Astrocyte of the cerebellum (primary cell): ENCODE measurements at regions not wholly inside any gene's neighbourhood (a gene's known extent, or its start where the extent isn't known, plus 50 kb on each side); places are given as distances from the start of the nearest gene placed in this dataset.

ENCODE experiments used
- DNase-seq: peaks from one replicate; pipeline ENCODE4 v3.0.0-alpha.2; 2011; ENCODE audit warnings: low read depth
- H3K4me3 ChIP-seq: 2 replicates; pipeline ENCODE4 v1.5.1; 2011; ENCODE audit warnings: mild to moderate bottlenecking, low read depth, low read length, moderate library complexity
- CTCF ChIP-seq: IDR thresholded peaks from 2 replicates; pipeline ENCODE4 v1.5.1; 2012; ENCODE audit warnings: low read length, low read depth, moderate library complexity, mild to moderate bottlenecking; ENCODE audit errors: missing control alignments
- in situ Hi-C: cut with HindIII; loops from 2 replicates; pipeline ENCODE4 v1.10.0; 2017; ENCODE audit warnings: low sequenced_read_pairs

- in situ Hi-C loops: no loop called here
- TF ChIP-seq CTCF: no peak
- no peak overlapping the region for H3K4me3 ChIP-seq
- no peak for DNase-seq
Observed at GRCh38 chr3:22103423-22103822, 352.4 kb upstream of the ZNF385D start.

- no peak for DNase-seq
- in situ Hi-C loops: no loop called here
- no peak overlapping the region for H3K4me3 ChIP-seq
- no peak for TF ChIP-seq CTCF
Observed at GRCh38 chr3:22106213-22106896, 355.3 kb upstream of the ZNF385D start.

GRCh38 chr3:22111226-22111625 is 360.2 kb upstream of the ZNF385D start:
- TF ChIP-seq CTCF: no peak
- in situ Hi-C loops: no loop called here
- no peak for DNase-seq
- H3K4me3 ChIP-seq: no peak overlapping the region

GRCh38 chr3:22113453-22113852 is 362.4 kb upstream of the ZNF385D start:
- no peak for DNase-seq
- H3K4me3 ChIP-seq: no peak overlapping the region
- in situ Hi-C loops: no loop called here
- TF ChIP-seq CTCF: no peak

GRCh38 chr3:22115581-22115980 is 364.6 kb upstream of the ZNF385D start:
- DNase-seq: no peak
- no peak overlapping the region for H3K4me3 ChIP-seq
- in situ Hi-C loops: no loop called here
- TF ChIP-seq CTCF: no peak

GRCh38 chr3:22117091-22117490 is 366.1 kb upstream of the ZNF385D start:
- H3K4me3 ChIP-seq: no peak overlapping the region
- no peak for TF ChIP-seq CTCF
- DNase-seq: no peak
- in situ Hi-C loops: no loop called here
